ENCODE measurements at regions not wholly inside any gene's neighbourhood (a gene's known extent, or its start where the extent isn't known, plus 50 kb on each side); places are given as distances from the start of the nearest gene placed in this dataset.
"Not testable (repeated sequence)": the region's sequence is repeated elsewhere in the genome, so short reads cannot be mapped to it uniquely, and the experiment has no call there.

DNA sequence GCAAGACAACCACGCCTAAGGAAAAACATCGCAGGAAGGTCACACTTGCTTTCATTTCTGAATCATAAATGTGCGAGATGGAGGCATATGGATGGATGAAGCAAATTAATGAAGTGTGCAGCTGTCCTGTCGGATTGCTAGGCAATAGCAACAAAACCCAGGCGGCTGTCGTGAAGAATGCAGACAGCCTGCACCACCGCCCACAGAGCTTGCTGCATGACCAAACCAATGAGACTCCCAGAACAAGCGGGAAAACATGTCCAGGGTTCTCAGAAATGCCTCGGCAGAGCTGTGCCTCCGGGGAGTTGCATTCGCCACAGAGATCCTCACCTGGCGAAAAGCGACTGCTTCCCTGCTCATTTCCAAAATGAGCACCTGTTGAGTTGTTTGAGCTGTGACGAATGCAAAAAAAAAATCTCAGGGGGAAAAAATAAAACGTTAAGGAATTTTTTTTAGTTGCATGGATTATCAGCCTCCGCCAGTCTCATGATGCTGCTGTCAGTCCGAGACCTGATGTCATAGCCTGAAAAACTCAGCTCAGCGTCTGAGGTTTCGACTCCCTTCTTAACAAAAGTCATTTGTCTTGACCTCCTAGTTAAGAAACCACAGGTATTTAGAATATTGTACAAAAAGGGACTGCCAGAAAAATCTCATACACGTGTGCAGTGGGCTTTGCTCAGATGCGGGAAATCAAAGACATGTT is 155.5 kb upstream of the MXRA5 start:
- H3K36me3 ChIP-seq (replicated peaks in 1 of 2; ENCODE audit: control extremely low read depth in 1 of 2, control insufficient read depth in 1 of 2, extremely low read depth in 1 of 2, insufficient read depth in 2 of 2, low read length in 1 of 2) = no peaks in the 10 kb centered on the region
- H3K27me3 ChIP-seq (replicated peaks in 1 of 4; ENCODE audit: control extremely low read depth in 1 of 4, control insufficient read depth in 3 of 4, insufficient read depth in 4 of 4, low read length in 3 of 4) = no peaks in the 10 kb centered on the region
- H3K4me3 Mint-ChIP-seq = no peak overlapping the region
- no peak overlapping the region for H3K27ac ChIP-seq (ENCODE audit: low read length in 2 of 2)
- ChIA-PET POLR2A (no interaction called here), CTCF (no interaction called here)
- H3K4me1 Mint-ChIP-seq = no peaks in the 10 kb centered on the region
- no peaks in the 10 kb centered on the region for H3K79me2 ChIP-seq (ENCODE audit: control insufficient read depth, insufficient read depth, low read length)
- no peak overlapping the region for H2AFZ ChIP-seq (ENCODE audit: insufficient read depth, low read depth, low read length, poor library complexity, severe bottlenecking)
- no peak overlapping the region for H3K4me2 ChIP-seq (replicated peaks; ENCODE audit: low read depth, low read length, poor library complexity, severe bottlenecking)
- H3K4me3 ChIP-seq (ENCODE audit: control extremely low read depth in 1 of 5, extremely low read depth in 1 of 5, insufficient read depth in 1 of 5, low read depth in 2 of 5, low read length in 4 of 5) = no peak overlapping the region
- DNase-seq (no peak), ATAC-seq (ENCODE audit: low read depth) (no peak)
- H3K9ac ChIP-seq (ENCODE audit: low read length) = no peak overlapping the region
- no peak overlapping the region for H3K27ac Mint-ChIP-seq
- no peaks in the 10 kb centered on the region for H3K27me3 Mint-ChIP-seq
- no peaks in the 10 kb centered on the region for H3K9me3 Mint-ChIP-seq (ENCODE audit: insufficient read depth)
- intact Hi-C loops (cut with micrococcal nuclease) = no loop called here
- H3K4me1 ChIP-seq (ENCODE audit: control insufficient read depth in 2 of 2, insufficient read depth in 2 of 2, low read length in 2 of 2) = no peaks in the 10 kb centered on the region
- no peaks in the 10 kb centered on the region for H4K20me1 ChIP-seq (ENCODE audit: control insufficient read depth, insufficient read depth, low read length, poor library complexity, severe bottlenecking)
- H3K9me3 ChIP-seq (ENCODE audit: control extremely low read depth in 1 of 3, control insufficient read depth in 2 of 3, insufficient read depth in 1 of 3, low read length in 2 of 3) = no peaks in the 10 kb centered on the region
- 90% methylated on average over 5 of the region's 21 CpGs for WGBS (ENCODE audit: insufficient coverage)
- TF ChIP-seq EZH2 (IDR thresholded peaks at IDR 0.05; ENCODE audit: borderline replicate concordance, insufficient read depth, low read depth, low read length, poor library complexity, severe bottlenecking) = no peak
- TF ChIP-seq, protein P1, sequence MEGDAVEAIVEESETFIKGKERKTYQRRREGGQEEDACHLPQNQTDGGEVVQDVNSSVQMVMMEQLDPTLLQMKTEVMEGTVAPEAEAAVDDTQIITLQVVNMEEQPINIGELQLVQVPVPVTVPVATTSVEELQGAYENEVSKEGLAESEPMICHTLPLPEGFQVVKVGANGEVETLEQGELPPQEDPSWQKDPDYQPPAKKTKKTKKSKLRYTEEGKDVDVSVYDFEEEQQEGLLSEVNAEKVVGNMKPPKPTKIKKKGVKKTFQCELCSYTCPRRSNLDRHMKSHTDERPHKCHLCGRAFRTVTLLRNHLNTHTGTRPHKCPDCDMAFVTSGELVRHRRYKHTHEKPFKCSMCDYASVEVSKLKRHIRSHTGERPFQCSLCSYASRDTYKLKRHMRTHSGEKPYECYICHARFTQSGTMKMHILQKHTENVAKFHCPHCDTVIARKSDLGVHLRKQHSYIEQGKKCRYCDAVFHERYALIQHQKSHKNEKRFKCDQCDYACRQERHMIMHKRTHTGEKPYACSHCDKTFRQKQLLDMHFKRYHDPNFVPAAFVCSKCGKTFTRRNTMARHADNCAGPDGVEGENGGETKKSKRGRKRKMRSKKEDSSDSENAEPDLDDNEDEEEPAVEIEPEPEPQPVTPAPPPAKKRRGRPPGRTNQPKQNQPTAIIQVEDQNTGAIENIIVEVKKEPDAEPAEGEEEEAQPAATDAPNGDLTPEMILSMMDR (IDR thresholded peaks at IDR 0.05) = no peak

DNA sequence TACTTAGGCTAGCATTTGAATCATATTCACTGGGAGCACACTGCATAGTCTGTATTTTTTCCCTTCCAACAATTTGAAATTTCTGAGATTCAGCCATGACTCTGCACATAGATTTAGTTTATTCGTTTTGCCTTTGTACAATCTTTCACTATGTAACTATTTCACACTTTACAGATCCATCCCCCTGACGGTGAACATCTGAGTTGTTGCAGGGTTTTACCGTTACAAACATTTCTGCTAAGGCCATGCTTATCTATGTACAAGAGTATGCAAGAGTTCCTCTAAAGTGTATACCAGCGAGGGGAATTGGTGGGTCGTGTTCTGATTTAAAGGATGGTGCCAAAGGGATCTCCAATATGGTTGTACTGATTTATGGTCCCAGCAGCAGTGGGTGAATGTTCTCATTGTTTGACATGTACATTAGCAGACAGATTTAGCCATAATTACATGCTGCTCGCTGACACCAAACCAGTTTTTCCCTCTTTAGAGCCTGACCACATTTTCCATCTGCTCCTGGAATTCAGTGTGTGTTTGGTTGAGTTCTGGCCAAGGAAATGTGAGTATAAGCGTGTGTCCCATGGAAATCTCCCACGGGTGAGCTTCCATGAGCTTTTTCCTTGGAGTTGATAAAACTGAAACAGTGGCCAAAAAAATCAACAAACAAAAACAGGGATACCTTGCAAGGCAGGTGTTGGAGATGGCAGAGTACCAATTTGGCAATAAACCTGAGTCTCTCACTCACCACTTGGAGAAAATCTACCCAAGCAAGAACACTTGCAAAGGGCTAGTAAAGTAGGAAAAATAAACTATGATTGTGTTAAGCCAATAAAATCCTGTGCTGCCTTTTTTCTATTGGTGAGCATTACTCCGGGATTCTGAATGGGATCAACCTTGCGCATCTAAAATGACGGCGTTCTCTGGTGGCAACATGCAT is 149.7 kb upstream of the MXRA5 start:
- 100% methylated on average over 1 of the region's 12 CpGs for WGBS (ENCODE audit: insufficient coverage)
- H3K4me1 ChIP-seq (ENCODE audit: control insufficient read depth in 2 of 2, insufficient read depth in 2 of 2, low read length in 2 of 2); H3K4me1 Mint-ChIP-seq; intact Hi-C loops (cut with micrococcal nuclease); ATAC-seq (ENCODE audit: low read depth); DNase-seq; CTCF ChIA-PET; H4K20me1 ChIP-seq (ENCODE audit: control insufficient read depth, insufficient read depth, low read length, poor library complexity, severe bottlenecking); H3K9ac ChIP-seq (ENCODE audit: low read length); H3K27ac Mint-ChIP-seq; H3K4me3 Mint-ChIP-seq; H2AFZ ChIP-seq (ENCODE audit: insufficient read depth, low read depth, low read length, poor library complexity, severe bottlenecking); H3K27me3 Mint-ChIP-seq; H3K27me3 ChIP-seq (replicated peaks in 1 of 4; ENCODE audit: control extremely low read depth in 1 of 4, control insufficient read depth in 3 of 4, insufficient read depth in 4 of 4, low read length in 3 of 4); H3K79me2 ChIP-seq (ENCODE audit: control insufficient read depth, insufficient read depth, low read length); H3K4me3 ChIP-seq (ENCODE audit: control extremely low read depth in 1 of 5, extremely low read depth in 1 of 5, insufficient read depth in 1 of 5, low read depth in 2 of 5, low read length in 4 of 5); H3K9me3 Mint-ChIP-seq (ENCODE audit: insufficient read depth); POLR2A ChIA-PET; H3K4me2 ChIP-seq (replicated peaks; ENCODE audit: low read depth, low read length, poor library complexity, severe bottlenecking); H3K36me3 ChIP-seq (replicated peaks in 1 of 2; ENCODE audit: control extremely low read depth in 1 of 2, control insufficient read depth in 1 of 2, extremely low read depth in 1 of 2, insufficient read depth in 2 of 2, low read length in 1 of 2); H3K9me3 ChIP-seq (ENCODE audit: control extremely low read depth in 1 of 3, control insufficient read depth in 2 of 3, insufficient read depth in 1 of 3, low read length in 2 of 3); H3K27ac ChIP-seq (ENCODE audit: low read length in 2 of 2): not testable (repeated sequence)
